ENCODE measurements at regions not wholly inside any gene's neighbourhood (a gene's known extent, or its start where the extent isn't known, plus 50 kb on each side); places are given as distances from the start of the nearest gene placed in this dataset.

DNA sequence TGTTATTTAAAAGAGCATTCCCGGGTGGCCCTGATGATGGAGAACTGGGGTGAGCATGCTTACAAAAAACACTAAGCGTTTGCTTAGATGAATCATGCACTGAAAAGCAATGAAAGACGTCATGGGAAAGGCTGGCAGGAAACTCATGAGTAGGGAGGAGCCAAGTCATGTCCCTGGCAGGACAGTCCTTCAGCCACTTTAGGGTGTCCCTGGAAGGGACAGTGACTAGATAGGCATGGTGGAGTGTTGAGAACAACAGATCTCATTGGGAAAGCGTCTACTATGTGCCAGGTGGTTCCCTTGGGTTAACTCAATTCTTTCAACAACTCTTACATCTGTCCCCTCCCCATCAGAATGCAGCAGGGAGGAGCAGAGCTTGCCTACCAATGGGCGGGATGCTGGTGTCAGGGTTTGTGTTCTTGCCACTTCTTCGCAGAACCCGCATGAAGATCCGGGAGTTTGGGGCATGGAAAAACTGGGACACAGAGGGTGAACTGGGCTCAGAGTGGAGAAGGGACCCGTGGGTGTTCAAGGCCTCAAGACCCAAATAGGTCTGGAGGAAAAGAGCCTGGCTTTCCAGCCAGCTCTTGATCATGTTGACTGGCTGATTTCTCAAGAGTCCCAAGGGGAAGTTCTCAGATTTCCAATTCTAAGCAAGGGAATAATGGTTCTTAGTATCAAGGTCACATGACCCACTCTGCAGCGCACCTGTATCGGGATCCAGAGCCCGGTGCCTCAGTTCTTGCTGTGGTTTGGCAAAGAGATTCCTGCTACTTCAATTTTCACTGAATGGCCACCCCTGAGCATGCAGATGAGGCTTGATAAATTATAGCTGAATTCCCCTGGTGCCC lies 653.9 kb upstream of the TBX3 start:
- DNase-seq: no peak
- in situ Hi-C loops (cut with MboI; ENCODE audit: low pct_unique_long_range_greater_than_20kb, low sequenced_read_pairs): no loop called here

DNA sequence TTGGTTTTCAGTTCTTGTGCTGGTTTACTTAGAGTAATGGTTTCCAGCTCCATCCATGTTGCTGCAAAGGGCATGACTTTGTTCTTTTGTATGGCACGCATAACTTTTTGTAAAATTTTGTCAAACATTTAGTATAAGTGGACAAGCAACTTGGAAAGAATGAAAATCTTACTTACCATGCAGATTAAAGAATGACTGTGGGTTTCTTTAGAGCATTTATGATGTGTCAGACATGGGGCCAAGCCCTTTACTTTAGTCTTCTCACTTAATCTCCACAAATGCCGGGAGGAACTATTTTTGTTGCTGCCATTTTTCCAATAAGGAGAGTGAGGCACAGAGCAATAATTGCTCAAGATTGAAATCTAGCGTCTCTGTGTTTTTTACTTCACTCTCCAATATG lies 652.5 kb upstream of the TBX3 start:
- in situ Hi-C loops (cut with MboI; ENCODE audit: low pct_unique_long_range_greater_than_20kb, low sequenced_read_pairs): no loop called here
- no peak for DNase-seq

DNA sequence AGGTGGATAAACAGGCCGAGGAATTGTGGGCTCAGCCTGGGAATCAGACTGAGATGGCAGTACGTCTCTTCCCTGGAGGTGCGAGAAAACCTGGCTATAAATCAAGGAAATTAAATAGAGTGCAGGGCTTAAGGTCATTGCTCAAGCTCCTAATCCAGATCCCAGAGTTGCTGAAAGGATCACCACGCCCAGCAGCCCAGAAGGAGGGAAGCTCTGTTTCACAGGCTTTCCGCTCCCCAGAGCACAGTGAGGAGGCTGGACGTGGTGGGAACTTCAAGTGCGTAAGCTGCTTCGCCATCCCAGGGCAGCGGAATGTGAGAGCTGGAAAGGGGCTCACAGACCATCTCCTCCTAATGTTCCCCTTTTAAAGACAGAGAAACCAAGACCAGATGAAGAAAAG lies 651.6 kb upstream of the TBX3 start:
- no peak for DNase-seq
- in situ Hi-C loops (cut with MboI; ENCODE audit: low pct_unique_long_range_greater_than_20kb, low sequenced_read_pairs): no loop called here

DNA sequence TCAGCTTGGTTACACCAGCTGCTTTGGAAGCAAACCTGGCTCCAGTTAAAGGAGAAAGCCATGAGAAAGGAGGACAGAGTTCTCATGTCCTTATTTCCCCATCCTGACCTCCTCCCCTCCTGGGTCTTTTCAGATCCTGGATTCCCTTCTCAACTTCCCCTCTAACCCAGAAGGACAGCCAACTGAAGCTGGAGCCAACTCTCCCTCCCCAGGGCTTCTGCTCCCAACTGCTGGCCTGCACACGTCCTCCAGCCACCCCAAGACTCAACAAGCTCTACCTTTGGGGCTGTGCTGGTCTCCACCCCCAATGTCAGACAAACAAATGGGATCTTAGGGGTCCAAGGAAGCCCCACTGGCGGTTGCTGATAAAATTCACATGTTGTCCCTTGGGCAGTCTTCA lies 651.1 kb upstream of the TBX3 start:
- in situ Hi-C loops (cut with MboI; ENCODE audit: low pct_unique_long_range_greater_than_20kb, low sequenced_read_pairs): no loop called here
- DNase-seq: no peak

DNA sequence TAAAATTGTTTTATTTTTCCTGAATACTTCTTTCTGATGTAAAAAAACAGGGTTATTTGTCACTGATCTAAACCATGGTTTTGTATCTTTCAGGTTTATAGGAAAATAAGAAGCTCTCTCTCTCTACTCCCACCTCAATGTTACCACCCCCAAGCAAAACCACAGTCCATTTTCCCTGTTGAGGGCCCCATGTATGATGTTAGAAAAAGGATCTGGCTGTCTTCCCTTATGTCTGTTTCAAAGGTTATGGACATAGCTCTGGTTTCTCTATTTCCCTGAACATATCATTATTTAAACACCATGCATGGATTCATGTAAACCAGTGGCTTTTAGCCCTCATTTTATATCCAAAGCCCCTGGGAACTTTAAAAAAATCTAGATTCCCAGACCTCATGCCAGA lies 649.0 kb upstream of the TBX3 start:
- in situ Hi-C loops (cut with MboI; ENCODE audit: low pct_unique_long_range_greater_than_20kb, low sequenced_read_pairs): no loop called here
- DNase-seq: no peak

DNA sequence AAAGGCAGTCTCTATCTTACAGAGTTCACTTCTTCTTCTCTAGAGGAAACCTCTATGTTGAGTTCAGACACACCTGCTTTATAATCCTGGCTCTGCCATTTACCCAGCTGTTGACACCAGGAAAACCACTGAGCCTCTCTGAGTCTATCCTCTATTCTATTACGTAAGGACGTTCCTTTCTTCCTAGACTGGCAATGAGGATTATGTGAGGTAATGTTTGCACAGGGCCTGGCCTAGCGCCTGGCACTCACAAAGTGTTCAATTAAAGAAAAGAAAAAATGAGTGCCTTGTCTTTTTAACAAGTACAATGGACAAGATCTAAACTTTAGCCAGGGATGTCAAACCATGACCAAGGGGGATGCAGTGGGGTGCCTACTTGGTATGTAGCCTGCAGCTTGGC lies 641.9 kb upstream of the TBX3 start:
- in situ Hi-C loops (cut with MboI; ENCODE audit: low pct_unique_long_range_greater_than_20kb, low sequenced_read_pairs): no loop called here
- DNase-seq: no peak

DNA sequence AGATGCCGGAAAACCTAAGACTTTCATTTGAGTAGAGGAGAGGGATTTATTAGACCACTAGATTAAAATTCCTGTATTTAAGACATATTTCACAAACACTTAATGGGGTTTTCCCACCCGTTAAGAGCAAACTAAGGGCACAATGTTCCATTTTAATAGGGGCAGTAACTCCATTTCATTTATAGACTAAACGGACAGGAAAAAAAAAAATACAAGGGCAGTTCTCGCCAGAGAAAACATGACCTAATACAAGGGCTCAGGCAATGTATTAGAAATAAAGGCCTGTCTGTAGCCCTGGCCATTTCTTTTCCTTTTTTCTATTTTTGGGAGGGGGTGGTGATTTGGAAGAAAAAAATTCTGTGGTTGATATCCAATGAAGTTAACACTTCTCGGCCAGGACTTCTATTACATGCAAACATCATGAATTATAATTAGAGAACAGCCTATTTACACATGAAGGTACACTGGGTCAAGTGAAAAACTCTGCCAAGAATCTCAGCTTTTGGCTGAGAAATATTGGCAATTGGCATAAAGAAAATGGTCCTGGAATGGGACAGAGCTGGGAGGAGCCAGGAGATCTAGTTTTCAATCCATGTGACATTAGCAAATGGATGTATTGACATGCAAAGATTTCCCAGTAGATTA lies 641.1 kb upstream of the TBX3 start:
- in situ Hi-C loops (cut with MboI; ENCODE audit: low pct_unique_long_range_greater_than_20kb, low sequenced_read_pairs): no loop called here
- DNase-seq: no peak

DNA sequence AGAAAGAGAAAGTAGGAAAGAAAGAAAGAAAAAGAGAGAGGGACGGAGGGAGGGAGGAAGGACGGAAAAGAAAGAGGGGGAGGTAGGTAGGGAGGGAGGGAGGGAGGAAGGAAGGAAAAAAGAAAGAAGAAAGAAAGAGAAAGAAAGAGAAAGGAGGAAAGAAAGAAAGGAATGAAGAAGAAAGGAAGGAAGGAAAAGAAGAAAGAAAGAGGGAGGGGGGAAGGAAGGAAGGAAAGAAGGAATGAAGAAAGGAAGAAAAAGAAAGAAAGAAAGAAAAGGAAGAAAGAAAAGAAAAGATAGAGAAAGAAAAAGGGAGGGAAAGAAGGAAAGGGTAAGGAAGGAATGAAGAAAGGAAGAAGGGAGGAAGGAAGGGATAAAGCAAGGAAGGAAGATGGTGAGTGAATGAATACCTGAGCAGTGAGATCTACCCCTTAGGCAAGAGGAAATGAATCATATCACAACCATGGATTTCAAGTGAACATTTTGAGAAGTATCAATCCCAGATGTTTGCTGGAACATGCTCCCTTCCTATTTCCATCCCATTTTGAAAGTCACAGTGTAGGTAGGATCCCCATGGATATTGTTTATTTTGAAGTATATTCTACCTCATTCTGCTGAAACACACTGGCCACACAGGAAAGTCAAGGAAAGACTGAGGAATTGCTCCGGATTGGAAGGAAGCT lies 639.4 kb upstream of the TBX3 start:
- in situ Hi-C loops (cut with MboI; ENCODE audit: low pct_unique_long_range_greater_than_20kb, low sequenced_read_pairs): no loop called here

DNA sequence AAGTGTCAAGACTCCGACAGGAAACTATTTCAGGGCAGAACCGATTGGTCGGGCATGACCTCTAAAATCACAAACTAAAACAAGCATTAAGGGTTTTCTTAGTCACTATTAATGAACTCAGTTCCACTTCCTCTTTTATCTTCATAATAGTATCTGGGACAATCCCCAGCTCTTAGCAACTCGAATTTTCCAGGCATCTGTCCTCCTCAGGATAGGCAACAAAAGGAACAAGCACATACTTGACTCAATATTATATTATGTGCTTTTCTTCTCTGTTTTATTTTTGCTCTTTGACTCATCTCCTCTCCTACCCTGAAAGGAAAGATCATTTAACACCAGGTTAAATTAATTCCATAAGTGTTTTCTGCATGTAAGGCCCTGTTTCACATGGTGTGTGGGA lies 638.3 kb upstream of the TBX3 start:
- in situ Hi-C loops (cut with MboI; ENCODE audit: low pct_unique_long_range_greater_than_20kb, low sequenced_read_pairs): no loop called here
- no peak for DNase-seq

More for the DNA sequence above, 639.4 kb upstream of the TBX3 start:
- DNase-seq: no peak

DNA sequence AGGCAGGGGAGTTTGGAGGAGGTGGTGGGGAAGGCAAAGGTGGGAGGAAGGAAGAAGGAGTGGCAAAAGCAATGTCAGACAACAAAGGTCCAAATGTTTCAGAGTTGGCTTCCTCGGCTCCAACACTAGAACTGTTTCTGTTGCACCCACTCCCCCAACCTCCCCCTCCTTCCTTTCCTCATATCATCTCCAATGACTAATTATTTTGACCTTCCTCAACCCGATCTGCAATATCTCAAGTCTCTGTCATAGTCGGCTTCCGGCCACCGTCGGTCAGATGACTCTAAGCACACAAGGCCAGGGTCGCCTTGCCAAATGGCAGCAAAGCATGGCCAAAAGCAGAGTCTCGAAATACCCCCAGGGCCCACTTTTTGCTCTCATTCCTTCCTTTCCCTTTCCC lies 637.0 kb upstream of the TBX3 start:
- no peak for DNase-seq
- in situ Hi-C loops (cut with MboI; ENCODE audit: low pct_unique_long_range_greater_than_20kb, low sequenced_read_pairs): no loop called here

DNA sequence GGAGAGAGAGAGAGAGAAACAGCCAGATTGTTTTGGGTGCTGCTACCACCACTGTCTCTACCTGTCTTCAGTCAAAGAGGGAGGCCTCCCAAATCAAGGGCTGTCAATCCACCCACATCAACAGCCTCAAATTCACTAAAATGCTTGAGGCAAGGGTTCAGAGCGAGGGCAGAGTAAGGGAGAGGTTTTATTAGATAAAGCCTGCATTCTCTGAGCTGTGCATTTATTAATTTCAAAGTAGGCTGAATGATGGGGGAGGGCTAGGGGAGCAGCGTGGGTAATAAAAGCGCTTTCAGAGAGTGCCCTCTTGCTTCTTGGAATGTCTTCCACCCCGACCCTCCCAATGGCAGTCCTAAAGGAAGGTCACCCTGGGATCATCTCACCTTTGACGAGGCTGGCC lies 636.5 kb upstream of the TBX3 start:
- in situ Hi-C loops (cut with MboI; ENCODE audit: low pct_unique_long_range_greater_than_20kb, low sequenced_read_pairs): no loop called here
- no peak for DNase-seq

DNA sequence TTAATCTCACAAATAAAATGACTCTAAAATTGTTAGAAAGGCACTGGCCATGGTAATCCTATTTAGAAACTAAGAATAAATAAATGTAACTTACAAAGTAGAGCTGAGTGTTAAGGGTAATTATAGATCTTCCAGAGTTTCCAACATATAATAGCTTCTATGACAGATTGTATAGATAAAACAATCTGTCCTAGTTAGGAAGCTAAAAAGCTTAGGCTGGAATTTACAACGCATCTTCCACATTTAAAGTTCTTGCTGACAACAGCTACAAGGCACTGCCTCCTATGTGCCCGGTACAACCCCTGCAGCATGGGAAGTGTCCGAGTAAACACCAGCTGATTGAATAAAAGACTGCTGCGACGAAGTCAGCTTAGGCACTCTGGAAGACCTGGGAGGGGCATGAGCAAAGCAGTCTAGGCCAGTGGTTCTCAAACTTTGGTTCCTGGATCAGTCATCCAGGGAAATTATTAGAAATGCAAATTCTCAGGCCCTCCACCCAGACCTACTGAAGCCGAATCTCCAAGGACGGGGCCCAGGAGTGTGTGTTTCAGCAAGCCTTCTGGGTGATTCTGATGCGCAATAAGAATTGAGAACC lies 635.6 kb upstream of the TBX3 start:
- no peak for DNase-seq
- in situ Hi-C loops (cut with MboI; ENCODE audit: low pct_unique_long_range_greater_than_20kb, low sequenced_read_pairs): no loop called here

DNA sequence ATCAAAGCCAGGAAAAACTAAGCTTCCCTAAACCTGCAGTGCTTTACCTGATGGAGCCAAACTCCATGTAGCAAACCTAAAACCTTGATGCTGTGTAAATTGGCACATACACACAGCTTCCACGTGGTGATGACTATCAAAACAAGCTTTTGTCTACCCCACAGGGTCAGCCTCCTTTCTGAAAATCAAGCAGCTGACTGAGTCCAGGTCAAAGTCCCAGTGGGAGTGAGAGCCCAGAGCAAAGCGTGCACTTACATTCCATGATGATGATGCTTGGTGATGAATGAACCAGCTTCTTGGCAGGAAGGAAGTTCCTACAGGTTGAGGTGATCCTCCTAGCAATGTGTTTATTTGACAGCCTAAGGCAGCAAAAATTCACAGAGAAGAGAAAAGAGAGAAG lies 630.0 kb upstream of the TBX3 start:
- DNase-seq: no peak
- in situ Hi-C loops (cut with MboI; ENCODE audit: low pct_unique_long_range_greater_than_20kb, low sequenced_read_pairs): no loop called here

DNA sequence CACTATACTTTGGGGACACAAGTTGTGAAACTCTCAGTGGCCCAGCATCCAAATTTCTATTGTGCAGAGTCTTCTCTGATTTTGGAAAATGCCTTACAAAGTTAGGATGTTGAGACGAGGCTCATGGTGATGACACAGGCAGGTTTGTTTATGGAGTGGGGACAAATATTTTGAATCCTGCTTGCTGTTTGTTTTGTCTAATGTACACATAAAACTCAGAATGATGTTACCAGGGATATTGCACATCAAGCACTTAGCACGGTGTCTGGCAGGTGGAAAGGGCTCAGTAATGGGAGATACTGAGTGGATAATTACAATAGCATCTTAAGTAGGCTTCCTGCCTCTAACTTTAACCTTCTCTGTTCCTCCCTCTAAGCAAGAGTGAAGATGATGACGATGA lies 628.9 kb upstream of the TBX3 start:
- no peak for DNase-seq
- in situ Hi-C loops (cut with MboI; ENCODE audit: low pct_unique_long_range_greater_than_20kb, low sequenced_read_pairs): no loop called here

DNA sequence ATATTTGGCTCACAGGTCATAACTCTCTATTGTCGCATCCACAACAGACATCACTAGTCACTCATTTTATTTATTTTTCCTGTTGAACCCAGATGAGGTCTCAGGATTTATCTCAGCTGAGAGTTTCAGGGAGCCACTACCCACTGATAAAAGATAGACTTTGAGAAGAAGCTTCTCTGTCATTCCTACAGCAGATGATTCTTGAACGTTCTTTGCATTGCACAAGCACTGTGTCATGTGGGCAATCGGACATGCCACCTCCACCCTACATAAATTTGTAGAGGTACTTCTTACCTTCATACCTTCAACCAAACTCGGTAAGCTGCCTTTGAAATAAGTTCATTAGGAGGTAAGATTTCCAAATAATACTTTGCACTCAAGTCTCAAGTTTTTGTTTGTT lies 627.9 kb upstream of the TBX3 start:
- DNase-seq: no peak
- in situ Hi-C loops (cut with MboI; ENCODE audit: low pct_unique_long_range_greater_than_20kb, low sequenced_read_pairs): no loop called here

DNA sequence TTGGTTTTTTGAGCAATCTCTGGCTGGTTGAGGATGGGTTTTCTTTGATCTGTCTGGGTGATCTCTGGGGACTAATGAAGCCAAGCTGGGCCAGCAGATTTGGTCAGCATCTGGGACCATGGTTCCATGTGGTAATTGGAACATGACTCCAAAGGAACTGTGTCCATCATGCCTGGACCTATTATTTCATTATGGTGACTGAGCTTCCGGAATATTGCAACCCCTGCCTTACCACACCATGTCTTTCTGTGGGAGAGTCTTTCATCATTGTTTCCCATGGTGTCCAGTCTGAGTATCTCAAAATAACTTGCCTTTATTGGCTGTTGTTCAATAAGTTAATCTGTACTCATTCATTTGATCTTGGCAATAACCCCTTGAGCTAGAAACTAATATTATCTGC lies 624.9 kb upstream of the TBX3 start:
- no peak for DNase-seq
- in situ Hi-C loops (cut with MboI; ENCODE audit: low pct_unique_long_range_greater_than_20kb, low sequenced_read_pairs): no loop called here

DNA sequence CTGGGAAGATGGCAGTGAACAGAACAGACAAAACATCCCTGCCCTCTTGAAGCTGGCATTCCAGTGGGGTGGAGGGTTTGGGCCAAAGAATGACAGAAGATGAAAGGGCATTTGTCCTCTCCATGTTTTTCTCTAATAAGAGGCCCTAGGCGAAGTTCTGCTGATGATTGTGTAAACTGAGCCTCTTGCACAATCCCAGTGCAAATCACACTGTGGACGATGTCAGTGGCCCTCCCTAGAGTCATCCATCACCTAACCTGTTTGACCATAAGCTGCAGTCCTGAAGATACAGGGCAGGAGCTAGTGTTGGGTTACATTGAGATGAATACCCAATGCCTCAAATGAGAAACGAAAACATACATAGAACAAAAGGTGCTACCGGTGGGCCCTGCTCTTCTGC lies 622.4 kb upstream of the TBX3 start:
- in situ Hi-C loops (cut with MboI; ENCODE audit: low pct_unique_long_range_greater_than_20kb, low sequenced_read_pairs): no loop called here
- DNase-seq: no peak

DNA sequence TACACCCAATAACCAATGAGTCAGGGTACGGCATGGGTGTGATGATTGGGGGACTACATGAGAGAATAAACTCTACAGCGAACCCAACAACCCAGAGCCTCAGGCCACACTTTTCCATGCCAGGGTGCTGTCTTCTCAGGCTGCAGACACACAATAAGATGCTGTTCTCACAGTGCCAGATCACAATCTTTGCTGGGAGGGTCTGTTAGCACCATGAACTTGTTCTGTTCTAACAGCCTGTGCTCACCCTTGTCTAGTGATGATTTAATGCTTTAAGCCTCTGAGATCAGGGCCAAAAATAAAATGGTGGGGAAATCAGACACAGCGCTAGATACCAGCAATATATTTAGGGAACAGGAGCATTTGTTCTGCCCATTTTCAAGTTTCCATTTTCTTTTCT lies 621.9 kb upstream of the TBX3 start:
- no peak for DNase-seq
- in situ Hi-C loops (cut with MboI; ENCODE audit: low pct_unique_long_range_greater_than_20kb, low sequenced_read_pairs): no loop called here

DNA sequence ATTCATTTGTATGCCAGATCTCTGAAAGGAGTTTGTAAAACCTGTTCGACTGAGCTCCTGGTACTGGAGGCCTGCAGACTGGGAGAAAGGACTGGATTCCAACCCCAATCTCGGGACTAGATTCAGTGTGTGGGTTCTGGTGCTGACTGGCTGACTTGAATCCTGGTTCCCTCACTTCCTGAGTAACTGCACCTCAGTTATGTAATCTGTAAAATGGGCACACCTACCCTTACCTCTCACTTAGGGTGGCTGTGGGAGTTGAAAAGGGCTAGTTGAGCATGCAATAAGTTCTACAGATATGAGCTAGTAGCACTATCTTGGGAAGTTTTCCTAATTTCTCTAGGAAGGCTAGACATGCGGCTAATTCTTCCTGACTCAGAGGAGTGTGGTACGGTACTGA lies 621.3 kb upstream of the TBX3 start:
- DNase-seq: no peak
- in situ Hi-C loops (cut with MboI; ENCODE audit: low pct_unique_long_range_greater_than_20kb, low sequenced_read_pairs): no loop called here

DNA sequence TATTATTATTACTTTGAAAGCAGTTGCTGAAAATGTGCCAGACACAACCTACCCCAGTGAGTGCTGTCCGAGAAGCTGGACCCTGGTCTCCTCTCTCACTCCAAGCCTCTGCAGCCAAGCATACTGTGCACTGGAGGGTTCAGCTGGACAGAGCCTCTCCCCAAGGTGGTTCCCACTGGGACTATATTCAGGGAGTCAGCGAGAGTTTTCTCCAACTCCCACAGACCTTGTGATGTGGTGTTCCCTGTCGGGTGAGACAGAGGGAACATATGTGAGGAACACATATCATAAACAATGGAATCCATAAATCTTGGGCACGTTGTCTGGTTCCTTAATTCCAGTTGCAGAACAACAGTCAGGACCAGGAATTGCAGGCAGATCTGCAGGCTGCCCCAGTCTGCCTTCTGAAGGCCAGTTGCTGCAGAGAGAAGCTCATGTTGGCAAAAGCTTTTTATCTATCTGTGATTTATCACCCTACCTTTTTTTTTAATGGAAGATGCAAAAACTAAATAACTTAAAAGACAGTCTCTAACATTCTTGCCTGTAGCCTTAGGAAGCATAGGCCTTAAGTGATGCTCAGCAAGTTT lies 619.8 kb upstream of the TBX3 start:
- DNase-seq: no peak

More for the DNA sequence above, 619.8 kb upstream of the TBX3 start:
- in situ Hi-C loops (cut with MboI; ENCODE audit: low pct_unique_long_range_greater_than_20kb, low sequenced_read_pairs): no loop called here
